ENCODE measurements at regions not wholly inside any gene's neighbourhood (a gene's known extent, or its start where the extent isn't known, plus 50 kb on each side); places are given as distances from the start of the nearest gene placed in this dataset.

- TF ChIP-seq EZH2phosphoT487 (IDR thresholded peaks at IDR 0.05; ENCODE audit: borderline replicate concordance, low read depth, low read length) (no peak), CTCF (conservative IDR thresholded peaks at IDR 0.05; ENCODE audit: low read length) (no peak)
- H3K79me2 ChIP-seq (ENCODE audit: insufficient read depth, low read depth, low read length), result no peaks in the 10 kb centered on the region
- ChIA-PET POLR2A (interaction anchor here (1.1 kb wide), 1 partner anchor 26 kb away, joined by 3 read pairs; no protein-coding TSS in a partner anchor), CTCF (ENCODE audit: unreplicated experiment) (no interaction called here)
- intact Hi-C loops (cut with micrococcal nuclease; ENCODE audit: unreplicated experiment), result no loop called here
- peak overlapping the region; percentile 45; the same call in 1 of the 2 replicates for H3K4me2 ChIP-seq (ENCODE audit: low read length)
- H3K9me2 ChIP-seq (ENCODE audit: insufficient read depth, low read length), result no peaks in the 10 kb centered on the region
- H2AFZ ChIP-seq (ENCODE audit: low read length), result peak overlapping the region; percentile 91
- no peak for DNase-seq (ENCODE audit: low spot score)
- no peaks in the 10 kb centered on the region for H4K20me1 ChIP-seq (ENCODE audit: insufficient read depth, low read length)
- no peak overlapping the region for H3K4me3 ChIP-seq (ENCODE audit: low read depth, low read length, poor library complexity, severe bottlenecking)
- peaks cover 32% of the 10 kb centered on the region for H3K4me1 ChIP-seq (ENCODE audit: insufficient read depth, low read length, poor library complexity, severe bottlenecking)
- no peaks in the 10 kb centered on the region for H3K36me3 ChIP-seq (ENCODE audit: insufficient read depth, low read length)
- H3K9me3 ChIP-seq (ENCODE audit: low read length), result no peaks in the 10 kb centered on the region
- no TSS peak for BruUV-seq (replicated peaks)
- H3K27ac ChIP-seq (ENCODE audit: low read depth, low read length, poor library complexity, severe bottlenecking), result no peak overlapping the region
Observed at GRCh38 chr7:81883801-81884393, 114.0 kb upstream of the HGF start.

DNA sequence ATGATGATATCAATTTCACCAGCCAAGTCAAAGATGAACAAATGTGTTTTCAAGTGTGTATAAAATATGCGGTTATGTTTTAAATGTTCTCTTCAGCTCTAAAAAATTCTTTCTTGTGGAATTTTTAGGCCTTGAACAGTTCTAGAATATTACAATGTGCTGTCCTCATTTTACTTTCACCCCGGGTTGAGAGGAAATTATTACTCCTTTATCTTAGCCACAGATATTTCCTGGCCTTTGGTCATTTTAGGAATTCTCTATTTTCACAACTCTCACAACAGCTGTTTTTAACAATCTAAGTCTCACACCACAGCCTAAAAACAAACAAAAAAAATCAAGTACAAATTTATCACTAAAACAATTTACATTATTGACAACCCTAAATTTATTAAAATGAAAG is 112.2 kb upstream of the HGF start:
- no peaks in the 10 kb centered on the region for H3K9me2 ChIP-seq (ENCODE audit: insufficient read depth, low read length)
- no peaks in the 10 kb centered on the region for H3K36me3 ChIP-seq (ENCODE audit: insufficient read depth, low read length)
- H3K9me3 ChIP-seq (ENCODE audit: low read length), result no peaks in the 10 kb centered on the region
- no peaks in the 10 kb centered on the region for H4K20me1 ChIP-seq (ENCODE audit: insufficient read depth, low read length)
- no peak overlapping the region for H3K4me2 ChIP-seq (ENCODE audit: low read length)
- no TSS peak for BruUV-seq (replicated peaks)
- peaks cover 21% of the 10 kb centered on the region for H3K4me1 ChIP-seq (ENCODE audit: insufficient read depth, low read length, poor library complexity, severe bottlenecking)
- CTCF ChIA-PET (ENCODE audit: unreplicated experiment), result no interaction called here
- H3K79me2 ChIP-seq (ENCODE audit: insufficient read depth, low read depth, low read length), result no peaks in the 10 kb centered on the region
- H3K27ac ChIP-seq (ENCODE audit: low read depth, low read length, poor library complexity, severe bottlenecking), result no peak overlapping the region
- H3K4me3 ChIP-seq (ENCODE audit: low read depth, low read length, poor library complexity, severe bottlenecking), result no peak overlapping the region
- peak overlapping the region; percentile 60 for H2AFZ ChIP-seq (ENCODE audit: low read length)
- intact Hi-C loops (cut with micrococcal nuclease; ENCODE audit: unreplicated experiment), result no loop called here
- POLR2A ChIA-PET, result interaction anchor here (0.9 to 1.1 kb wide), 2 partner anchors 11 to 36 kb away, joined by 3 to 5 read pairs; no protein-coding TSS in a partner anchor
- no peak for DNase-seq (ENCODE audit: low spot score)
- TF ChIP-seq CTCF (conservative IDR thresholded peaks at IDR 0.05; ENCODE audit: low read length) (no peak), EZH2phosphoT487 (IDR thresholded peaks at IDR 0.05; ENCODE audit: borderline replicate concordance, low read depth, low read length) (no peak)

- POLR2A ChIA-PET, result interaction anchor here (0.6 to 1.6 kb wide), 4 partner anchors 11 to 89 kb away, joined by 3 to 8 read pairs (median 3); no protein-coding TSS in a partner anchor
- TF ChIP-seq EZH2phosphoT487 (IDR thresholded peaks at IDR 0.05; ENCODE audit: borderline replicate concordance, low read depth, low read length) (no peak), CTCF (conservative IDR thresholded peaks at IDR 0.05; ENCODE audit: low read length) (no peak)
- H3K27ac ChIP-seq (ENCODE audit: low read depth, low read length, poor library complexity, severe bottlenecking), result no peak overlapping the region
- no peak for DNase-seq (ENCODE audit: low spot score)
- no TSS peak for BruUV-seq (replicated peaks)
- H3K9me3 ChIP-seq (ENCODE audit: low read length), result no peaks in the 10 kb centered on the region
- H2AFZ ChIP-seq (ENCODE audit: low read length), result no peak overlapping the region
- no peaks in the 10 kb centered on the region for H4K20me1 ChIP-seq (ENCODE audit: insufficient read depth, low read length)
- H3K4me2 ChIP-seq (ENCODE audit: low read length), result no peak overlapping the region
- H3K4me3 ChIP-seq (ENCODE audit: low read depth, low read length, poor library complexity, severe bottlenecking), result no peak overlapping the region
- no peaks in the 10 kb centered on the region for H3K36me3 ChIP-seq (ENCODE audit: insufficient read depth, low read length)
- intact Hi-C loops (cut with micrococcal nuclease; ENCODE audit: unreplicated experiment), result no loop called here
- H3K9me2 ChIP-seq (ENCODE audit: insufficient read depth, low read length), result no peaks in the 10 kb centered on the region
- CTCF ChIA-PET (ENCODE audit: unreplicated experiment), result no interaction called here
- H3K79me2 ChIP-seq (ENCODE audit: insufficient read depth, low read depth, low read length), result no peaks in the 10 kb centered on the region
- peaks cover 19% of the 10 kb centered on the region for H3K4me1 ChIP-seq (ENCODE audit: insufficient read depth, low read length, poor library complexity, severe bottlenecking)
Observed at GRCh38 chr7:81877890-81878289, 108.0 kb upstream of the HGF start.
